ENCODE measurements at regions not wholly inside any gene's neighbourhood (a gene's known extent, or its start where the extent isn't known, plus 50 kb on each side); places are given as distances from the start of the nearest gene placed in this dataset.

- intact Hi-C loops (cut with micrococcal nuclease; ENCODE audit: unreplicated experiment), result loop anchor here (10.0 kb wide), 2 partner anchors 343 to 953 kb away; no protein-coding TSS in a partner anchor
These were observed 196.3 kb upstream of the PKDCC start for GRCh38 chr2:41851554-41851953.

GRCh38 chr2:41853427-41854191, 194.2 kb upstream of the PKDCC start:
- H3K27ac ChIP-seq, result no peak overlapping the region
- no peak overlapping the region for H3K4me2 ChIP-seq
- no peaks in the 10 kb centered on the region for H4K20me1 ChIP-seq (ENCODE audit: insufficient read depth)
- intact Hi-C loops (cut with micrococcal nuclease; ENCODE audit: unreplicated experiment), result loop anchor here (1.0 to 10.0 kb wide), 3 partner anchors 233 to 951 kb away; no protein-coding TSS in a partner anchor
- TF ChIP-seq EZH2 (IDR thresholded peaks at IDR 0.05; ENCODE audit: low read depth) (no peak), CTCF (conservative IDR thresholded peaks at IDR 0.05) (peak; percentile 98)
- H3K36me3 ChIP-seq (ENCODE audit: low read depth), result no peaks in the 10 kb centered on the region
- CTCF ChIA-PET, result interaction anchor here (0.6 to 2.1 kb wide), 6 partner anchors 14 to 475 kb away, joined by 3 to 18 read pairs (median 3); no protein-coding TSS in a partner anchor
- H3K27me3 ChIP-seq (ENCODE audit: insufficient read depth, low read depth), result no peaks in the 10 kb centered on the region
- H3F3A ChIP-seq (ENCODE audit: insufficient read depth, low read depth), result peaks cover 2% of the 10 kb centered on the region; the same call in 1 of the 2 replicates
- peaks cover 8% of the 10 kb centered on the region; the same call in 1 of the 2 replicates for H3K9me3 ChIP-seq (ENCODE audit: insufficient read depth, low read depth)
- H3K4me1 ChIP-seq (replicated peaks; ENCODE audit: insufficient read depth), result peaks cover 4% of the 10 kb centered on the region
- H3K79me2 ChIP-seq (ENCODE audit: low read depth), result no peaks in the 10 kb centered on the region
- POLR2A ChIA-PET (ENCODE audit: unreplicated experiment), result interaction anchor here (0.6 to 0.9 kb wide), 2 partner anchors 232 to 572 kb away, joined by 6 read pairs; no protein-coding TSS in a partner anchor
- H3K9me2 ChIP-seq (ENCODE audit: insufficient read depth), result no peaks in the 10 kb centered on the region
- DNase-seq, result peak in 1 of 2 experiments; percentile 47
- no TSS peak for BruUV-seq (replicated peaks)
- H2AFZ ChIP-seq, result no peak overlapping the region
- H3K4me3 ChIP-seq, result no peak overlapping the region

More at GRCh38 chr2:41851554-41851953, 196.3 kb upstream of the PKDCC start:
- Histone ChIP-seq H3K79me2 (ENCODE audit: low read depth) (no peaks in the 10 kb centered on the region), H3K4me2 (no peak overlapping the region), H3K9me3 (ENCODE audit: insufficient read depth, low read depth) (no peaks in the 10 kb centered on the region), H4K20me1 (ENCODE audit: insufficient read depth) (no peaks in the 10 kb centered on the region), H3F3A (ENCODE audit: insufficient read depth, low read depth) (peaks cover 16% of the 10 kb centered on the region), H3K4me1 (replicated peaks; ENCODE audit: insufficient read depth) (peaks cover 16% of the 10 kb centered on the region), H3K27me3 (ENCODE audit: insufficient read depth, low read depth) (no peaks in the 10 kb centered on the region), H3K4me3 (no peak overlapping the region), H2AFZ (no peak overlapping the region), H3K36me3 (ENCODE audit: low read depth) (no peaks in the 10 kb centered on the region), H3K27ac (no peak overlapping the region), H3K9me2 (ENCODE audit: insufficient read depth) (no peaks in the 10 kb centered on the region)
- CTCF ChIA-PET, result interaction anchor here (1.0 kb wide), 1 partner anchor 235 kb away, joined by 6 read pairs; no protein-coding TSS in a partner anchor
- TF ChIP-seq EZH2 (IDR thresholded peaks at IDR 0.05; ENCODE audit: low read depth), result no peak
- no peak for TF ChIP-seq CTCF (conservative IDR thresholded peaks at IDR 0.05)
- no TSS peak for BruUV-seq (replicated peaks)
- POLR2A ChIA-PET (ENCODE audit: unreplicated experiment), result no interaction called here
- DNase-seq, result no peak

- no peak for DNase-seq
- H3K4me2 ChIP-seq, result no peak overlapping the region
- H3K79me2 ChIP-seq (ENCODE audit: low read depth), result no peaks in the 10 kb centered on the region
- no peaks in the 10 kb centered on the region for H3K27me3 ChIP-seq (ENCODE audit: insufficient read depth, low read depth)
- H3K36me3 ChIP-seq (ENCODE audit: low read depth), result no peaks in the 10 kb centered on the region
- ChIA-PET CTCF (interaction anchor here (0.7 to 2.1 kb wide), 5 partner anchors 14 to 475 kb away, joined by 3 to 18 read pairs (median 3); no protein-coding TSS in a partner anchor), POLR2A (ENCODE audit: unreplicated experiment) (no interaction called here)
- no peak overlapping the region for H3K27ac ChIP-seq
- H3F3A ChIP-seq (ENCODE audit: insufficient read depth, low read depth), result peaks cover 5% of the 10 kb centered on the region
- H4K20me1 ChIP-seq (ENCODE audit: insufficient read depth), result no peaks in the 10 kb centered on the region
- H3K9me3 ChIP-seq (ENCODE audit: insufficient read depth, low read depth), result peaks cover 8% of the 10 kb centered on the region; the same call in 1 of the 2 replicates
- TF ChIP-seq CTCF (conservative IDR thresholded peaks at IDR 0.05) (no peak), EZH2 (IDR thresholded peaks at IDR 0.05; ENCODE audit: low read depth) (no peak)
- intact Hi-C loops (cut with micrococcal nuclease; ENCODE audit: unreplicated experiment), result loop anchor here (10.0 kb wide), 2 partner anchors 341 to 951 kb away; no protein-coding TSS in a partner anchor
- BruUV-seq (replicated peaks), result no TSS peak
- H3K4me3 ChIP-seq, result no peak overlapping the region
- no peaks in the 10 kb centered on the region for H3K9me2 ChIP-seq (ENCODE audit: insufficient read depth)
- H2AFZ ChIP-seq, result no peak overlapping the region
- H3K4me1 ChIP-seq (replicated peaks; ENCODE audit: insufficient read depth), result peaks cover 9% of the 10 kb centered on the region
These were observed 193.6 kb upstream of the PKDCC start for GRCh38 chr2:41854227-41854626.

Measured in PC-9 (cell line).